ENCODE measurements at regions not wholly inside any gene's neighbourhood (a gene's known extent, or its start where the extent isn't known, plus 50 kb on each side); places are given as distances from the start of the nearest gene placed in this dataset.

DNA sequence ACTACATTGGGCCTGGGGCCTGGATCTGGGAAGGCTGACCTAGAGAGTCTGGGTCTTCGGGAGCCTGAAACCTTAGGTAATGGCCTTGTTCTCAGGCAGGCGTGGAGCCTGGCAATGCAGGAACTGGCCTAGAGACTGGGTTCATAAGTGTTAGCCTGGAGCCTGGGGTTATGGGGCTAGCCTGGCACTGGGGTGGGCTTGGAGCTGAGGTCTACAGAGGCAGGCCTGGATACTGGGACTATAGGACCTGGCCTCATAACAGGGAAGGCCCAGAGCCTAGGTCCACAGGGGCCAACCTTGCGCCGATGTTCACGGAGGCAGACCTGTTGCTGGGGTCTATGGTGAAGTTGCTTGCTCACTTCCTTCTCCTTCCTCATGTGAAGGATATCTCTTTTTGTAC lies 843.8 kb upstream of the GJE1 start:
- TF ChIP-seq EZH2 (IDR thresholded peaks at IDR 0.05; ENCODE audit: borderline replicate concordance, low read length) (no peak), CTCF (IDR thresholded peaks at IDR 0.05; ENCODE audit: low read length) (no peak)
- no peak overlapping the region for H3K27ac ChIP-seq (ENCODE audit: low read depth, low read length, poor library complexity, severe bottlenecking)
- H3K36me3 ChIP-seq (ENCODE audit: insufficient read depth, low read length): no peaks in the 10 kb centered on the region
- H3K4me1 ChIP-seq (ENCODE audit: insufficient read depth, low read length, severe bottlenecking): peaks cover 5% of the 10 kb centered on the region
- H3K4me3 ChIP-seq (ENCODE audit: low read depth, low read length, poor library complexity, severe bottlenecking): no peak overlapping the region
- no peaks in the 10 kb centered on the region; the same call in 1 of the 2 replicates for H3K9me3 ChIP-seq (ENCODE audit: low read length)
- no peak overlapping the region for H3K9ac ChIP-seq (ENCODE audit: low read length)
- H3K79me2 ChIP-seq (ENCODE audit: insufficient read depth, low read length): no peaks in the 10 kb centered on the region
- H3K27me3 ChIP-seq (ENCODE audit: insufficient read depth, low read length): no peaks in the 10 kb centered on the region
- no peak overlapping the region for H3K4me2 ChIP-seq (ENCODE audit: low read length)
- no peaks in the 10 kb centered on the region for H4K20me1 ChIP-seq (ENCODE audit: insufficient read depth, low read length)
- H3K9me2 ChIP-seq (ENCODE audit: low read depth, low read length): no peaks in the 10 kb centered on the region
- no peak overlapping the region for H2AFZ ChIP-seq (ENCODE audit: low read length)
- no peaks in the 10 kb centered on the region for H3F3A ChIP-seq (ENCODE audit: insufficient read depth, low read length)

- Histone ChIP-seq H3K4me1 (ENCODE audit: insufficient read depth, low read length, severe bottlenecking) (no peaks in the 10 kb centered on the region), H3K9ac (ENCODE audit: low read length) (no peak overlapping the region), H2AFZ (ENCODE audit: low read length) (no peak overlapping the region), H3K4me3 (ENCODE audit: low read depth, low read length, poor library complexity, severe bottlenecking) (no peak overlapping the region), H3K36me3 (ENCODE audit: insufficient read depth, low read length) (no peaks in the 10 kb centered on the region), H3K9me2 (ENCODE audit: low read depth, low read length) (no peaks in the 10 kb centered on the region), H3K9me3 (ENCODE audit: low read length) (no peaks in the 10 kb centered on the region), H4K20me1 (ENCODE audit: insufficient read depth, low read length) (no peaks in the 10 kb centered on the region), H3K79me2 (ENCODE audit: insufficient read depth, low read length) (no peaks in the 10 kb centered on the region), H3K27me3 (ENCODE audit: insufficient read depth, low read length) (no peaks in the 10 kb centered on the region), H3K4me2 (ENCODE audit: low read length) (no peak overlapping the region), H3K27ac (ENCODE audit: low read depth, low read length, poor library complexity, severe bottlenecking) (no peak overlapping the region), H3F3A (ENCODE audit: insufficient read depth, low read length) (no peaks in the 10 kb centered on the region)
- TF ChIP-seq EZH2 (IDR thresholded peaks at IDR 0.05; ENCODE audit: borderline replicate concordance, low read length): no peak
- TF ChIP-seq CTCF (IDR thresholded peaks at IDR 0.05; ENCODE audit: low read length): no peak
Observed at GRCh38 chr6:141282263-141282662, 850.5 kb upstream of the GJE1 start.

- no peaks in the 10 kb centered on the region for H4K20me1 ChIP-seq (ENCODE audit: insufficient read depth, low read length)
- TF ChIP-seq CTCF (IDR thresholded peaks at IDR 0.05; ENCODE audit: low read length) (no peak), EZH2 (IDR thresholded peaks at IDR 0.05; ENCODE audit: borderline replicate concordance, low read length) (no peak)
Observed at GRCh38 chr6:141269684-141270083, 863.0 kb upstream of the GJE1 start.

More at GRCh38 chr6:141269684-141270083, 863.0 kb upstream of the GJE1 start:
- H3K9me2 ChIP-seq (ENCODE audit: low read depth, low read length): no peaks in the 10 kb centered on the region
- no peak overlapping the region for H3K9ac ChIP-seq (ENCODE audit: low read length)
- no peak overlapping the region for H3K4me2 ChIP-seq (ENCODE audit: low read length)
- H3K27ac ChIP-seq (ENCODE audit: low read depth, low read length, poor library complexity, severe bottlenecking): no peak overlapping the region
- no peak overlapping the region for H2AFZ ChIP-seq (ENCODE audit: low read length)
- H3K79me2 ChIP-seq (ENCODE audit: insufficient read depth, low read length): no peaks in the 10 kb centered on the region
- H3K4me1 ChIP-seq (ENCODE audit: insufficient read depth, low read length, severe bottlenecking): peaks cover 22% of the 10 kb centered on the region
- H3K9me3 ChIP-seq (ENCODE audit: low read length): no peaks in the 10 kb centered on the region
- no peak overlapping the region for H3K4me3 ChIP-seq (ENCODE audit: low read depth, low read length, poor library complexity, severe bottlenecking)
- no peaks in the 10 kb centered on the region for H3F3A ChIP-seq (ENCODE audit: insufficient read depth, low read length)
- H3K27me3 ChIP-seq (ENCODE audit: insufficient read depth, low read length): no peaks in the 10 kb centered on the region
- H3K36me3 ChIP-seq (ENCODE audit: insufficient read depth, low read length): no peaks in the 10 kb centered on the region
